Activated T-helper 1 cell treated with anti-CD3 and anti-CD28 coated beads, Interleukin-12 subunit alpha, Interleukin-12 subunit beta, Interleukin-2, Interleukin-4 antibody, amounts not matched to agents 30 ng/mL and 10 ng/mL and 1 ng/mL, durations not matched to agents 14 hours and 24 hours and 36 hours (primary cell): ENCODE measurements at regions not wholly inside any gene's neighbourhood (a gene's known extent, or its start where the extent isn't known, plus 50 kb on each side); places are given as distances from the start of the nearest gene placed in this dataset.
A peak's percentile ranks its signal among the peaks of the same experiment; 100 is the strongest.

Source experiments
- DNase-seq: peaks from one replicate; pipeline ENCODE4 v3.0.0; 2021; ENCODE audit warnings: low spot score
- H3K27ac Mint-ChIP-seq: one replicate; pipeline ENCODE4 v1.8.0; 2021; ENCODE audit warnings: mild to moderate bottlenecking, mixed read lengths
- H3K27me3 Mint-ChIP-seq: one replicate; pipeline ENCODE4 v1.8.0; 2022; ENCODE audit warnings: mild to moderate bottlenecking, moderate library complexity, mixed read lengths; ENCODE audit not compliant: insufficient read depth
- H3K36me3 Mint-ChIP-seq: one replicate; pipeline ENCODE4 v1.8.0; 2021; ENCODE audit warnings: low read depth, mixed read lengths
- H3K4me1 Mint-ChIP-seq: one replicate; pipeline ENCODE4 v1.8.0; 2021; ENCODE audit warnings: low read depth, mixed read lengths
- H3K4me3 Mint-ChIP-seq: one replicate; pipeline ENCODE4 v1.8.0; 2021; ENCODE audit warnings: mild to moderate bottlenecking, moderate library complexity, mixed read lengths
- H3K9me3 Mint-ChIP-seq: one replicate; pipeline ENCODE4 v1.8.0; 2021; ENCODE audit warnings: mixed read lengths
- intact Hi-C: fragments of 100-400 bp; cut with micrococcal nuclease; formaldehyde crosslinking; loops from one replicate; pipeline ENCODE4 v1.15.1; 2024

DNA sequence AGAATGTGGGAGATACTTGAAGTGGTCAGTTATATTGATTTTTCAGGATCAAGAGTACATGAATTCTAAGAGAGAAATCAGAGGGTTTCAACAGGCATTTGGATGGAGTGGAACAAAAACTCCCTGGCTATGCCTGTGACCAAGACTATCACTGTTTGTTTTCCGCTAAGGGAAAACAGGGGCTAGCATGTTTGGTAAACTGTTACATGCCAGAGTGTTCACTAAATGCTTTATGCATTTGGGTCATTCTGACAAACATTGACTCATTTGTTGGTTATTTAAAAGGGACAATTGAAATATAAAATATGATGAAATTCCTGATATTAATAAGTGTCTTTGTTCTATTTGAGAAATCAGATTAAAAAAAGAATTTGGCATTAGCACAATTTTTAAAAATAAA lies 603.9 kb upstream of the KCNMB2 start:
- intact Hi-C loops: no loop called here
- Mint-ChIP-seq H3K9me3 (peaks cover 3% of the 10 kb centered on the region), H3K4me1 (peaks cover 5% of the 10 kb centered on the region), H3K4me3 (no peak overlapping the region), H3K27me3 (no peaks in the 10 kb centered on the region), H3K27ac (no peak overlapping the region), H3K36me3 (no peaks in the 10 kb centered on the region)
- DNase-seq: no peak

DNA sequence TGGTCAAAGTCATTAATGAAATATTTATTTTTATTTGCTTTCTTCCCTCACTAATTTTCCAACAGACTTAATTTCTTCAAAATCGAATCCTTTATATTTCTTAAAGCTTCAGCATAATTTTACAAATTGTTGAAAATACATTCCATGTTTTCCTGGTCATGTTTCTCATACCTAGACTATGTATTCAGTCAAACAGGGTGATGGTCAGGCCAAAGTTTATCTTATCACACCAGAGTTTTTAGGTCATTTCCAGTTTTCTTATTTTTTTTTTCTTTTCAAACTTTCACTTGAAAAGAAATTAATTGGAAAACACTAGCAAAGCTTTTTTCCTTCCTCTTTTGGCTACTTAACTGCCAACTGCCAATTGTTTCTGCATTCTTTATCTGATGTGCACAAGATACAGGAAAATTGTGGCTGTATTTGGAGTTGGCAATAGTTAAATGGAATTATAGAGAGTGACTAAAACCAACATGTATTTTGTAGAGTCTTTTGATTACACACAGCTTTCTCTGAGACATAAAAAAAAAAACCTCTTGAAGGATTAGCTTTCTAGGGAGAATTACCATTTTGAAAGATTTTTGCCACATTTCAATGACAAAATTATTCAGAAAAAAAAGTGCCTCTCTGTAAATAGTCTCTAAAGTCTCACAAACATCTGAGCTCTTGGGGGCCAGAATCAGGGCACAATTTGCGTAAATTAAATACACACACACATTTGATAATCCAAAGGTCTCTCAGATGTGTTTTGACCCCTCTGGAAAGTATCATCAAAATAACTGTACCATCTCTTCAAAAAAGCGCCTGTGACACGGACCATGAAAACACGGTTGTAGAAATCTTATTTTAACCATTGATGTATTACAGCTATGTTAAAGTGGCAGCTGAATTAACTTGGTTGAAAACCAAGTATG lies 603.2 kb upstream of the KCNMB2 start:
- no peak for DNase-seq
- H3K4me1 Mint-ChIP-seq: peaks cover 5% of the 10 kb centered on the region
- no peak overlapping the region for H3K27ac Mint-ChIP-seq
- no peaks in the 10 kb centered on the region for H3K36me3 Mint-ChIP-seq
- H3K9me3 Mint-ChIP-seq: peaks cover 3% of the 10 kb centered on the region
- no peak overlapping the region for H3K4me3 Mint-ChIP-seq
- intact Hi-C loops: no loop called here
- H3K27me3 Mint-ChIP-seq: no peaks in the 10 kb centered on the region

DNA sequence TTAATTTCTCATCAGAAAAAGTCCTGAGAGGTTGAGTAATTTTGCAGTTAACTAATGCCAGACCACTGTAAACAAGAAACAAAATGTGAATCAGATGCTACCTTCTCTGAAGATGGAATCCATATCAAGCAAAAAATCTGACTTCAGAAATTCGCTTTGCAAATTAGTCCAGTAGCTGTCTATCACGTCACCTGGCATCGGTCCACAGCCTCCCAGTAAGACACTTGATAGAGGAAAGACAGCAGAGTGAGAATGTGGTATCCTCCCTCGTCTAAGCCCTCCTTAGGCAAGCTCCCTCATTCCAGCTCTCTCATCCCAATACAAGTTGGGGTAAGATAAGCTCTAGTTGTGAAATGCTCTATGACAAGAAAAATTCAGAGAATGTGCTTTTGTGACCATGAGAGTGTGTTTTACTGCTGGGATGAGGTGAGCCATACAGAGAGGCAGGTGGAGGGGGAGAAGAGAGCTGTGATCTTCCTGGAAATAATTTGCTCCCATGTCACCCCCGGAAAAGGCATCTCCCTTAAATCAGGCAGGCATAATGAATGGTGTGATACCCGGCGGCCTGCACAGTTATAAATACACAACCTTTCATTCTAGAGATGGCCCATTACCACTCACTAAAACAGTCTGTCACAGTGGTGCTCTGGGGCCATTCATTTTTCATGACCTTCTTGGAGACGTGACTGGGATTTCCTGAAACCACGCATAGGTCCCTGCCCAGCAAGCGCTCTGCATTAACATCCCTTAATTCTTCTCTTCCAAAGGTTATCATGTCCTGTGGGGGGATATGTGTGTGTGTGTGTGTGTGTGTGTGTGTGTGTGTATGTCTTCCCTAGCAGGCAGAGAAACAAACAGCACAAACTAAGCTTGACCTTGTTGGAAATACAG lies 602.0 kb upstream of the KCNMB2 start:
- no peaks in the 10 kb centered on the region for H3K4me1 Mint-ChIP-seq
- no peak overlapping the region for H3K27ac Mint-ChIP-seq
- no peak overlapping the region for H3K4me3 Mint-ChIP-seq

DNA sequence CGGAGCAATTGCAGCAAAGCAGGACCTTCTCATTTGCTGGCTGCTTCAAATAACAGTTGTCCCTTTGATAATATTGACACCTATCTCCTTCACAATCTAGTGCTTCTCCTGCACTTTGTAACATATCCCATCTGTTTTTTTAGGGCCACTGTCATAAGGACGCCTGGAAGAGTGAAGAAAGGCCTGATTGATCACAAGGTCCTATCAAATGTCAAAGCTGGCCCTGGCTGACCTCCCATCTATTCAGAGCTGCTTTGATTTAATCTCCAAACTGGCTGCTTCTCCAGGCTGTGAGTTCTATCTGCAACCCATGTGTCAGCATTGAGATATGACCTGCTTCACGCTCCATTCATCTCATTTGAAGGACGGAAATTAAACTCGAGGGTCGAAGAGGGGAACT lies 601.2 kb upstream of the KCNMB2 start:
- Mint-ChIP-seq H3K4me3 (no peak overlapping the region), H3K4me1 (no peaks in the 10 kb centered on the region), H3K27me3 (no peaks in the 10 kb centered on the region), H3K36me3 (no peaks in the 10 kb centered on the region), H3K9me3 (peaks cover 2% of the 10 kb centered on the region), H3K27ac (no peak overlapping the region)
- no peak for DNase-seq
- intact Hi-C loops: no loop called here

More for the DNA sequence above, 602.0 kb upstream of the KCNMB2 start:
- no peak for DNase-seq
- intact Hi-C loops: no loop called here
- Mint-ChIP-seq H3K36me3 (no peaks in the 10 kb centered on the region), H3K27me3 (no peaks in the 10 kb centered on the region), H3K9me3 (peaks cover 3% of the 10 kb centered on the region)

DNA sequence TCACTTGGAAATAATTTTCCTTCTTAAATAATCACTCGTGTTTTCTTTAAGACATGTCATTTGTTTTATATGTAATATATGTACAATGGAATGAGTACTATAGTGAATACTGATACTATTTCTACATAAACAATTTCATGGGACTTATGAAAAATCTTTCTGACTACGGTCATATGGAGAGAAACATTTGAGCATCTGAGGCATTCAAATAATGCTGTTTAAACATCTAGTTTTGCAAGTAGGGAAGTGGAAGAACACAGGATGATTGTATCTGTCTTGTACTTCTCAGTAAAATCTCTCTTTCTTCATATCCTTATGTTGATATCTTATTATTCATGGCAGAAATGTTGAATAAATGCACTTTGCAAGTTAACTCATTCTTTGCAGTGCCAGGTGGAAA lies 599.5 kb upstream of the KCNMB2 start:
- H3K4me3 Mint-ChIP-seq: no peak overlapping the region
- no peak for DNase-seq
- intact Hi-C loops: no loop called here
- no peaks in the 10 kb centered on the region for H3K9me3 Mint-ChIP-seq
- H3K27ac Mint-ChIP-seq: no peak overlapping the region
- no peaks in the 10 kb centered on the region for H3K27me3 Mint-ChIP-seq
- no peaks in the 10 kb centered on the region for H3K4me1 Mint-ChIP-seq
- no peaks in the 10 kb centered on the region for H3K36me3 Mint-ChIP-seq

GRCh38 chr3:177942911-177943310 lies 593.3 kb upstream of the KCNMB2 start:
- no peaks in the 10 kb centered on the region for H3K27me3 Mint-ChIP-seq
- H3K4me3 Mint-ChIP-seq: no peak overlapping the region
- peaks cover 13% of the 10 kb centered on the region for H3K4me1 Mint-ChIP-seq
- H3K36me3 Mint-ChIP-seq: peaks cover 4% of the 10 kb centered on the region
- no peak overlapping the region for H3K27ac Mint-ChIP-seq
- intact Hi-C loops: no loop called here
- DNase-seq: no peak
- peaks cover 5% of the 10 kb centered on the region for H3K9me3 Mint-ChIP-seq

DNA sequence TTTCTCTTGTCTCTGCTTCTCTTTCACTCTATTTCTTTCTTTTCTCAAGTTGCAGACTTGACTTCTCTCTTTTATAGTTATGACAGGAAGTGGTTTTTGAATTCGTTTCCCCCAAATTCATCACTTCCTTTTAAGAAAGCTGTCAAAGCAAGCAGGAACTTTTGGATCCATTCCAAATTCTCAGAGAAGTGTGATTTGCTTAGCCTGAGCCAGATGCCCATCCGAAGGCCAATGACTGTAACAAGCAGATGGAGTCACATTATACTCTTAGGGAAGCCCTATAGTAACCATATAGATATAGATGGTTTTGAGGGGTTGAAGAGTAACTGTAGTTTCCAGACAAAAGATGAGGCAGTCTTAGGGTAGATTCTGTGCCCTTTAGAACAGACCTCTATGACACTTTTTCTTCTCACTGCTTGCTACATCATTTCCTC lies 592.0 kb upstream of the KCNMB2 start:
- H3K4me1 Mint-ChIP-seq: peaks cover 13% of the 10 kb centered on the region
- H3K36me3 Mint-ChIP-seq: peaks cover 4% of the 10 kb centered on the region
- intact Hi-C loops: no loop called here
- peaks cover 5% of the 10 kb centered on the region for H3K9me3 Mint-ChIP-seq
- peak overlapping the region; percentile 38 for H3K4me3 Mint-ChIP-seq
- no peaks in the 10 kb centered on the region for H3K27me3 Mint-ChIP-seq
- DNase-seq: no peak
- H3K27ac Mint-ChIP-seq: peak overlapping the region; percentile 53

GRCh38 chr3:177946048-177946447 lies 590.2 kb upstream of the KCNMB2 start:
- no peaks in the 10 kb centered on the region for H3K27me3 Mint-ChIP-seq
- peaks cover 4% of the 10 kb centered on the region for H3K36me3 Mint-ChIP-seq
- no peak for DNase-seq
- H3K4me3 Mint-ChIP-seq: no peak overlapping the region
- H3K27ac Mint-ChIP-seq: no peak overlapping the region
- intact Hi-C loops: no loop called here
- H3K4me1 Mint-ChIP-seq: peaks cover 13% of the 10 kb centered on the region
- H3K9me3 Mint-ChIP-seq: peaks cover 5% of the 10 kb centered on the region

DNA sequence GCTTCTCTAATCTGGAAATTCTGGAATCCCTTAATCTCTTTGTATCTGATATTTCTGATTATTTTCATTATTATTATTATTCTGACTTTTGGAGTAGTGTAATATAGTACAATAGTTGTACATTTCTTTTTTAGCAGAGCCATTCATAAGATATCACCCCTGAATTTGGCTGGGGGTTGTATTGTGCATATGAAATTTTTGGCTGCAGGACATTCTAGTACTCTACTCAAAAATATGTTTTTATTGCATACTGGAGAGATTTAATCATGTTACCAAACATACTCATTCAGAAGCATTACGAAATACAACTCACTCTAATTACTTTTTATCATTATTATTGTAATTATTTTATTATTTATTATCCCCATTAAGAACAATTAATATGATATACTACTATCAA lies 589.7 kb upstream of the KCNMB2 start:
- peaks cover 13% of the 10 kb centered on the region for H3K4me1 Mint-ChIP-seq
- H3K27me3 Mint-ChIP-seq: no peaks in the 10 kb centered on the region
- no peak overlapping the region for H3K27ac Mint-ChIP-seq
- peaks cover 5% of the 10 kb centered on the region for H3K9me3 Mint-ChIP-seq
- peaks cover 4% of the 10 kb centered on the region for H3K36me3 Mint-ChIP-seq
- intact Hi-C loops: no loop called here
- H3K4me3 Mint-ChIP-seq: no peak overlapping the region
- DNase-seq: no peak

- H3K27ac Mint-ChIP-seq: no peak overlapping the region
- H3K4me1 Mint-ChIP-seq: peaks cover 13% of the 10 kb centered on the region
- intact Hi-C loops: no loop called here
- peaks cover 5% of the 10 kb centered on the region for H3K9me3 Mint-ChIP-seq
- H3K27me3 Mint-ChIP-seq: no peaks in the 10 kb centered on the region
- no peak overlapping the region for H3K4me3 Mint-ChIP-seq
- DNase-seq: no peak
- H3K36me3 Mint-ChIP-seq: peaks cover 4% of the 10 kb centered on the region
Observed at GRCh38 chr3:177946936-177947335, 589.3 kb upstream of the KCNMB2 start.

- Mint-ChIP-seq H3K27me3 (no peaks in the 10 kb centered on the region), H3K4me1 (peaks cover 13% of the 10 kb centered on the region), H3K9me3 (peaks cover 5% of the 10 kb centered on the region), H3K36me3 (peaks cover 4% of the 10 kb centered on the region), H3K4me3 (no peak overlapping the region), H3K27ac (no peak overlapping the region)
- no peak for DNase-seq
- intact Hi-C loops: no loop called here
Observed at GRCh38 chr3:177947901-177948300, 588.3 kb upstream of the KCNMB2 start.

GRCh38 chr3:177948716-177949425 lies 587.4 kb upstream of the KCNMB2 start:
- intact Hi-C loops: no loop called here
- Mint-ChIP-seq H3K27me3 (no peaks in the 10 kb centered on the region), H3K9me3 (peaks cover 4% of the 10 kb centered on the region), H3K36me3 (peaks cover 4% of the 10 kb centered on the region), H3K4me3 (no peak overlapping the region), H3K27ac (no peak overlapping the region), H3K4me1 (peaks cover 12% of the 10 kb centered on the region)
- no peak for DNase-seq
